RKO (cell line): ENCODE measurements at regions not wholly inside any gene's neighbourhood (a gene's known extent, or its start where the extent isn't known, plus 50 kb on each side); places are given as distances from the start of the nearest gene placed in this dataset.

Experiments
- DNase-seq: peaks from one replicate; pipeline ENCODE4 v3.0.0-alpha.2; 2016; ENCODE audit warnings: low spot score

- no peak for DNase-seq
Measured at GRCh38 chr2:15701341-15701907, 109.8 kb downstream of the DDX1 start.

DNA sequence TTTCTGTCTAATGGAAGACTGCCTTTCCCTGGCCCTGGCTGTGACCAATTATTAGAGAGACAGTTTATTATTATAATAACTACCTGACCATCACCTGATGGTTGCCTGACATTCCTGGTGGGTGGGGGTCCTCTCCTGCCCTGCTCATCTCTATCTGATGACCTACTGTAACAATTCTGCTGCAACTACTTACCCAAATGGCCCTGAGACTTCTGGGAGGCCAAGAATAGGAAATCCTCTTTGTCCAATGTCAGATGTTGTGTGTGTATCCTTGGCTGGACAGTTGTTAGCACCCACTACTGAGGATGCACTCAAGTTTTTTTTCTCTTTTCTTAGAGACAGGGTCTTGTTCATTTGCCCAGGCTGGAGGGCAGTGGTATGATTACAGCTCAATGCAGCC lies 110.3 kb downstream of the DDX1 start:
- no peak for DNase-seq

DNA sequence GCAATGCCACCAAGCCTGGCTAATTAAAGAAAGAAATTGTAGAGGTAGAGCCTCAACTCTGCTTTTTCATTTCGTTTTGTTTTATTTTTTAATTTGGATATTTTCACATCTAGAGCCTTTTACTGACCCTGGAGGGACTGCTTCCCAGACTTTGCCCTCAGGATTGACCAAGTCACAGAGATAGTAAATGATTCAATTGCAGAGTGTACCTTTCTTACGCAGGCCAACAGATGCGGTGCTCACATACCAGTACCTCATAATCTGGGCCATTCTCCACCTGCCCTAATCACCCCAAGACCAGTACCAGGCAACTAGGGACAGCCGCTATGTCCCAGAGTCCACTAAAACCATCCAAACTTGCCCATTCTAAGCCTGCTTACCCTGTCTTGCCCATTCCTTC lies 110.8 kb downstream of the DDX1 start:
- no peak for DNase-seq

DNA sequence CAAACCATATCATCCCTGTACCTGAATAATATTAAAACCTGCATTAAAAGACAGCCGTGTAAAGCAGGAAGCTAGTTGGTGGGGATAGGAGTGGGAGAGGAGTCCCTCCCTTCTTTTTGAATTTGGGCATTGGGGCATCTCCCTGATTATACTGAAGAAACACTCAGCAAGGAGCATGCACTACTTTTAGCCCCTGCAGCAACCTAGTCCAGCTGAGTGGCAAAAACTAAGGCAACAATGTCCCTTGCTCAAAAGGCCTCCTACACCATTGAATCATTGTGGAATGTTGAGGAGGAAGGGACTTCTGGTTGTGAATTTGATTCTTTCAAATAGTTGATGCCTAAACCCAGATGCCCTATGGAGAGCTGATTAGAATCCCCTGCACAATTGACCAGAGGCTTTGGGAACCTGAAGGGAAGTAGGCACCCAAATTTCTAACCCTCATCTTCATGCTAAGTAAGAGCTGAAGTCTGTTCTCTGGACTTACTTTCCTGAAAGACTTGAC lies 111.7 kb downstream of the DDX1 start:
- DNase-seq: no peak

GRCh38 chr2:15704086-15704787 lies 112.6 kb downstream of the DDX1 start:
- DNase-seq: no peak

DNA sequence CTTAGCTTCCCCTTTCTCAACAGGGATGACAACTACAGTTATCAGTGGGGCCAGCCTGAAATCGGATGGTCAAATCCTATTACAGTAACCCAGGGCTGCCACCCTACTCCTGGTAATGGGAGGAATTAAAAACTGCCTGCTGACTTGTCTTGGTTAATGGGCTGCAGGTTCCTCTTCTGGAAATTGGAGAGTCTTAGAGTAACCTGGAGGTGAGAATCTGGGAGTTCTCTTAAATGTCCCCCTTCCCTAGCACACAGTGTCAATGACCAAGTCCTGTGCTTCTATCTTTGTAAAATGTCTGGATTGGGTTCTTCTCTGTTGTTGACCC lies 113.1 kb downstream of the DDX1 start:
- DNase-seq: no peak

DNA sequence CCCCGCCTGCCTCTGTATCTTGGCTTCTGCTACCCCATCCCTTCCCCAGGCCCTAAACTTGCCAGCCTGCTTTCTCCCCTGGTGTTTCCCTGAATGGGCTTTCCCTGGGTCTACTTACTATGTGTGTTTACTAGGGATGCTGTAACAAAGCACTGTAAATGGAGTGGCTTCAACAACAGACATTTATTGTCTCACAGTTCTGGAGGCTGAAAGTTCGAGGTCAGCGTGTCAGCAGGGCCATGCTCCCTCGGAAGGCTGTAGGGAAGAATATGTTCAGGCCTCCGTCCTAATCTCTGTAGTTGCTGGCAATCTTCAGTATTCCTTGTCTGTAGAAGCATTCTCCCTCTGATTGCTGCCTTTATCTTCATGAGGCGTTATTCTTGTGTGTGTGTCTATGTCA lies 113.6 kb downstream of the DDX1 start:
- no peak for DNase-seq

GRCh38 chr2:15705839-15706386 lies 114.2 kb downstream of the DDX1 start:
- no peak for DNase-seq

DNA sequence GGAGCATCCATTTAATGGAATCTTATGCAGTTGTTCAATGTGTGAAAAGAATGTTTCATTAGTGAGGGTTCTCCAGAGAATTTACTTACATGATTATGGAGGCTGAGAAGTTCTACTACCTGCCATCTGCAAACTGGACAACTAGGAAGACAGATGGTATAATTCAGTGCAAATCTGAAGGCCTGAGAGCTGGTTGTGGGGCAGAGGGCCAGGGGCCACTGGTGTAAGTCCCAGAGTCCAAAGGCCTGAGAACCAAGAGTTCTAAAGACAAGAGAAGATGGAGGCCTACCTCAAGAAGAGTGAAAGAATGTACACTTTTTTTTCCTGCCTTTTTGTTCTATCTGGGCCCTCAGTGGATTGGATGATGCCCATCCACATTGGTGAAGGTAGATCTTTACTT lies 114.8 kb downstream of the DDX1 start:
- no peak for DNase-seq

DNA sequence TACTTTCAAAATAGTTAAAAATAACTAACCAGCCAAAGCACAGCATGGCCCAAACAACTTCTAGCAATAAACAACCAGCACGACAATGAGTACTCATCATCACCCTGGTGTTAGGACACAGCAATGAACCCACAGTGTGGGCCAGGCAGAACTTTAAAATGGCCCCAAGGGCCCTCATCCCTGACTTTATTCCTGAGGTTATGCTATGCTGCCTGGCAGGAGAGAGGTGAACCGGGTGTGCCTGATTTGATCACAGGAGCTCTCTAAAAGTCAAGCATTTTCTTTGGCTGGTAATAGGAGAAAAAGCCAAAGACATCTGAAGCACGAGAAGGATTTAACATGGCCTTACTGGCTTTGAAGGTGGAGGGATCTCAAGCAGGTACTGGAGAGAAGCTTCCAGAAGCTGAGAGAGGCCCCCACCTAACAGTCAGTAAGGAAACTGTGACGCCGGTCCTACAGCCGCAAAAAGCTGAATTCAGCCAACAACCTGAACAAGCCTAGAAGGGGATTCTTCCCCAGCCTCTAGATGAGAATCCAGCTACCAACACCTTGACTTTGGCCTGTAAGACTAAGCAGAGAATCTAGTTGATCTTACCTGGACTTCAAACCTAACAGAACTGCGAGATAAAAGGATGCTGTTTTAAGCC lies 115.4 kb downstream of the DDX1 start:
- DNase-seq: no peak

DNA sequence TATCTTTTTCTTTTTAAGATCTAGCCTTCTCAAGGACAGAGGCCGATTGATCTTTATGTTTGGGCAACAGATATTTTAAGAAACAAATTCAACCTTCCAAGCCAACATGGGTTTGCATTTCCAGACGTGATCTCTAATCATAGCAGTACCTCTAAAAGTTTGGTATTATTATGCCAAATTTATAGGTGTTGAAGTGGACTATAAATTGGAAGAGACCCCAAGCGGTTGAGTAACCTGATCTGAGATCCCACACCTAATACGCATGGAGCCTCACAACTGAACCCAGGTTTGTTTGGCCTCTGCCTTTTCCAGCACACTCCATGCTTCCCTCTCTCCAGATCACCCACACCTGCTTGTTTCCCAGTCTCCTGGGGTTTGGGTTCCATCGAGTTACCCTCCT lies 116.5 kb downstream of the DDX1 start:
- DNase-seq: no peak

GRCh38 chr2:15708865-15709820 lies 117.5 kb downstream of the DDX1 start:
- DNase-seq: no peak

DNA sequence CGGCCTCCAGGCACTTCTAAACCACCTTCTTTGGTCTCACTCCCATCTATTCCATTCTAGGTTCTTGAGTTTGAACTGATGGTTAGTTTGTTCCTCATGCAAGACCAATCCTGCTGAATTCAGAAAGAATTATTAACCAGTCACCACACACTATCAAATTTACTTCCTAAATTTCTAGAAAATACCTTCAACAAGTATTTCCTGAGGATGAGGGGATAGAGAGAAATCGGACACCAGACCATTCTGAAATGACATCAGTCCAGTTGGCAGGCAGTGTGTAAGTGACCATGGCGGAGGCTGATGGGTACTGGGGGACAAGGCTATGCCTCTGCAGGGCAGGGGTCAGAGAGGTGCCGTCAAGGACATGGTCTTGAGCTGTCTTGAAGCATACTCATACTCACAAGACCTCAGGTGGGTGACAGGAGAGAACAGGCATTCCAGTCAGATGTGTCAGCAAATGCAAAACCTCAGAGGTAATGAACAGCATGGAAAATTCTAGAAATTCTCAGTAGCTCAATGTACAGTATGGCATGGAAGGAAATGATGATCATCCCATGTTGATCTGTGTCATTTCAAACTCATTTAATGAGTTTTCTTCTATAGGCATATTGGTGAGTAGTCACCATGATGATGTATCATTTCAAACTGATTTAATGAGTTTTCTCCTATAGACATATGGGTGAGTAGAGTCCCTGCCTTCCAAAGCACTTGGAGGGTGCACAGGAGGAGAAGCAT lies 119.6 kb downstream of the DDX1 start:
- no peak for DNase-seq

DNA sequence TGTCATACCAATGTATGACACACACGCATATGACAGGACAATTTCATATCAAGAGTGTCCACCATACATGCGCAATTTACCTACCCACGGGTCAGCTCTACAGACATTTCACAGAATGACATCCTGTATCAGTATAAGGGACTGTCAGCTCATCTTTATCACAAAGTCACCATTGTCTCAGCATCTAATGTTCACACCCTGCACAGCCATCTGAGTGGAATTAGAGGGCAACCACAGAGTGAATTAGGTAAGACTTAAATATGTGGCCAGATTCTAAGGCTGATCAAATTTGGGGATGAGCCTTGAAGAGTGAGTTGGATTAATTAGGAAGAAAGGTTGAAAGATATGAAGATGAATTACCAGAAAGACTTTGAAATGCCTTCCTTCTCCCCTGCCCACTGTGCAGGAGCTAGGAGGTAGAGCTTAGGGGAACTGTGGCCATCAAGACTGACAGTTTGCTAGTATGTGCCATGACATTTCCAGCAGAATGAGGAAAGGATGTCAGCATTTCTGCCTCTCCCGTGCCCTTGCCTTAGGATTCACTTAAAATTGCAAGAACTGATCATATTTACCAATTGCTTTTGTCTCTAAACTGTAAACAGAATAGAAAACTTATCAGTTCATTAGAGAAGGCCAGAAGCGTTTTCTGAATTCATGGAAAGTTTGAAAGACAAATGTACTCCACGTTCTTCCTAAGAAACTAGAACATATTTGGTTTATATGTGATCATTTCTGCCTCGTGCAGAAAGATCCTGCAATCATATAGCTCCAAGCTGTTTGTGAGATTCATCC lies 121.1 kb downstream of the DDX1 start:
- no peak for DNase-seq

DNA sequence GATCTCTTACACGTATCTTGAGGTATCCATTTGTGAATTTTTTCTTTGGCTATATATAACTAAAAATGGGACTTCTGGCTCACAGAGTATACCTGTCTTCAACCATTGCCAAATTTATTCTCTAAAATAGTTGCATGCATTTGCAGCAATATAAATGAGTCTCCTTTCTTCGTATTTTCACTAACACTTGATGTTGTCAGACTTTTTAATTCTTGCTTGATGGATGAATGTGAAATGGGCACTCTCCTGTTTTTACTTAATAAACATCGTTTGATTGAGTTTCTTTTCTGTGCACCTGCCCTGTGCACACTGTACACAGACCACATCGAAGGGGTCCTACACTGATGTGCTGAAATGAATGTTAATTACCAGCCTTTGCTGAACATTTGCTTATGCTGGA lies 121.8 kb downstream of the DDX1 start:
- no peak for DNase-seq

DNA sequence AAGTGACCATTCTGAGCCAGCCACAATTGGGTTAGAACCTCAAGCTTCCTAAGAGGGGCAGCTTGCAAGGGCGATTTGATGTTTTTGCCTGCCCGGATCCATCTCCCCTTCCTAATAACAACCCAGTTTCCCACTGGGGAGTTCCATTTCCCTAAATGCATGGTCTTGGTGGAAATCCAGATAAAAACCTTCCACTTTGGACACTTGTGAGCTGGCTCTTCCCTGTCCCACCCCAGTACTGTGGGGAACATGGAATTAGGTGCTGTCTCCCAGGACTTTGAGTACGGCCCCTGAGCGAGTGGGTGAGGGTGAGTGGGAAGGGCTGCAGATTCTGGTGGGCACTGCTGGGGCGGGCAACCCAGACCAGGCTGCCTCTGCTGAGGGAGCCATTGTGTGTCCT lies 122.3 kb downstream of the DDX1 start:
- no peak for DNase-seq

GRCh38 chr2:15714609-15715008 lies 122.9 kb downstream of the DDX1 start:
- DNase-seq: no peak

DNA sequence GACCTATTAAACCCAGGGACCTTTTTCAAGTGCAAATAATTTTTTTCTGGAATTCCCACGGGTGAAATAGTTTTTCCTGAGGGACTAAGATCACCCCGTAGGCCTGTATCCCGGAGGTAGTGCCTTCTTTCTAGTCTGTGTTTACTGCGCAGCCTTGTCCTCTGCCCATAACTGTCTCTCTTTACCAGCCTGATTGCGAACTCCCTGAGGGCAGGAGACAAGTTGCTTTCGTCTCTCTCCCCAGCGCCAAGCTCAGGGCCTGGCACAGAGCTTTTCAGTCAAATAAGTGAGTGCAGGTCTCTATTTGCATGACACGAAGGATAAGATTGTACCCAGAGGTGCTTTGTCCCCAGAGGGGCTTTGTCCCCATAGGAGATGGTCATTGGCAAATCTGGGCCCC lies 123.9 kb downstream of the DDX1 start:
- DNase-seq: no peak

GRCh38 chr2:15718103-15718943 lies 126.7 kb downstream of the DDX1 start:
- DNase-seq: no peak

DNA sequence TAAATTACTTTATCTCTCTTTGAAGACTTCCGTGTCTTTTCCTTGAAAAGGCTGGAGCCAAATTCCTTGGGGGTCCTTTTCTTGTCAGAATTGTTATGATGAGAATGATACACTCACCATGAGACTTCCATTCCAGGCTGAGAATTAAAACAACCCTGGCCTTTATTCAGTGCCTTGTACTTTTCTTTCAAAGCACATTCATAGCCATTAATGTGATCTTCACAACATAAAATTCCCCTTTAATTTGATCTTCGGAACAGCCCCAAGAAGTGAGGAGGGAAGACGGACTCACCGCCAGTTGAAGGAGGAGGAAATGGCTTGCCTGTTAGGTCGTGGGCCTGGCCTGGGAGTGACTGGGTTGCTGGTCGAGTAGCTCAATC lies 127.3 kb downstream of the DDX1 start:
- no peak for DNase-seq
